ENCODE measurements at regions not wholly inside any gene's neighbourhood (a gene's known extent, or its start where the extent isn't known, plus 50 kb on each side); places are given as distances from the start of the nearest gene placed in this dataset.
A peak's percentile ranks its signal among the peaks of the same experiment; 100 is the strongest.

- Histone ChIP-seq H3K4me1 (replicated peaks in 1 of 4; ENCODE audit: control insufficient read depth in 3 of 4, insufficient read depth in 4 of 4, low read length in 3 of 4) (no peaks in the 10 kb centered on the region), H3K79me2 (ENCODE audit: control insufficient read depth in 1 of 2, insufficient read depth in 2 of 2, low read length in 2 of 2) (no peaks in the 10 kb centered on the region), H3K56ac (replicated peaks; ENCODE audit: insufficient read length, low read depth, low read length) (no peak overlapping the region), H3K9ac (replicated peaks in 1 of 4; ENCODE audit: extremely low read depth in 1 of 4, low read depth in 3 of 4, low read length in 3 of 4) (no peak overlapping the region), H3K36me3 (ENCODE audit: control insufficient read depth in 2 of 4, insufficient read depth in 4 of 4, low read length in 3 of 4) (no peaks in the 10 kb centered on the region), H2AK5ac (ENCODE audit: low read depth, low read length) (no peak overlapping the region), H2BK15ac (ENCODE audit: low read length) (no peak overlapping the region), H2BK120ac (replicated peaks; ENCODE audit: low read depth, low read length) (no peak overlapping the region), H3K14ac (ENCODE audit: insufficient read length) (no peak overlapping the region), H4K91ac (replicated peaks; ENCODE audit: insufficient read length, low read length) (no peak overlapping the region), H3K79me1 (ENCODE audit: low read depth, low read length) (no peaks in the 10 kb centered on the region), H2BK12ac (ENCODE audit: low read depth, low read length) (no peak overlapping the region), H2BK20ac (ENCODE audit: low read length) (no peak overlapping the region), H4K8ac (ENCODE audit: extremely low read depth, insufficient read depth, low read length) (no peak overlapping the region), H3K27ac (ENCODE audit: low read depth, low read length) (no peak overlapping the region), H3K23me2 (ENCODE audit: low read depth, low read length) (no peaks in the 10 kb centered on the region), H3K18ac (ENCODE audit: extremely low read depth, low read length) (no peak overlapping the region), H3K4me3 (ENCODE audit: extremely low read depth in 1 of 4, insufficient read depth in 2 of 4, low read depth in 3 of 4, low read length in 4 of 4) (no peak overlapping the region), H3K23ac (ENCODE audit: insufficient read length) (no peak overlapping the region), H2BK5ac (ENCODE audit: low read depth, low read length) (no peak overlapping the region), H3K4me2 (ENCODE audit: insufficient read depth in 1 of 2, low read depth in 2 of 2, low read length in 2 of 2) (no peak overlapping the region), H3K4ac (replicated peaks; ENCODE audit: insufficient read length, low read depth, low read length) (no peak overlapping the region), H4K20me1 (replicated peaks in 1 of 2; ENCODE audit: control insufficient read depth in 1 of 2, insufficient read depth in 2 of 2, low read length in 2 of 2) (no peaks in the 10 kb centered on the region), H4K5ac (ENCODE audit: insufficient read length, low read depth, low read length) (no peak overlapping the region), H3K9me3 (ENCODE audit: insufficient read depth in 2 of 2, low read depth in 1 of 2, low read length in 1 of 2) (no peaks in the 10 kb centered on the region), H2AFZ (ENCODE audit: low read length) (peak overlapping the region; percentile 56; the same call in 1 of the 2 replicates), H3K27me3 (replicated peaks in 1 of 4; ENCODE audit: control insufficient read depth in 3 of 4, extremely low read depth in 1 of 4, insufficient read depth in 3 of 4, low read length in 3 of 4) (no peaks in the 10 kb centered on the region)
- TF ChIP-seq CBX5 (IDR thresholded peaks at IDR 0.05; ENCODE audit: low read depth, low read length) (no peak), BACH1 (IDR thresholded peaks at IDR 0.05; ENCODE audit: low read length) (no peak), HDAC2 (IDR thresholded peaks at IDR 0.05; ENCODE audit: borderline replicate concordance in 1 of 2, low read depth in 2 of 2, low read length in 2 of 2) (no peak), SP2 (IDR thresholded peaks at IDR 0.05; ENCODE audit: low read length) (no peak), RBBP5 (IDR thresholded peaks at IDR 0.05; ENCODE audit: borderline replicate concordance, low read depth, low read length) (no peak), CBX8 (IDR thresholded peaks at IDR 0.05; ENCODE audit: borderline replicate concordance, low read depth, low read length) (no peak), ZNF274 (IDR thresholded peaks at IDR 0.05; ENCODE audit: borderline replicate concordance, extremely low read depth, low read length) (no peak)
- CTCF ChIA-PET (ENCODE audit: partially characterized antibody), result no interaction called here
- no peak for DNase-seq (ENCODE audit: low read depth in 1 of 2, low spot score in 2 of 2)
- WGBS, 2 experiments (ENCODE audit: extremely low coverage in 1 of 2, insufficient coverage in 1 of 2, insufficient read length in 1 of 2, insufficient replicate concordance in 2 of 2, low coverage in 1 of 2, low lambda C conversion rate in 2 of 2, missing lambda C conversion rate in 1 of 2), result 94% methylated on average over 1 of the region's 1 CpG; no CpG with 5 or more reads in 1 of the 2 experiments
- POLR2A ChIA-PET (ENCODE audit: partially characterized antibody), result no interaction called here
- no peak for FAIRE-seq
These were observed 103.5 kb upstream of the NR3C1 start for GRCh38 chr5:143506836-143507552.
